ENCODE measurements at regions not wholly inside any gene's neighbourhood (a gene's known extent, or its start where the extent isn't known, plus 50 kb on each side); places are given as distances from the start of the nearest gene placed in this dataset.

DNA sequence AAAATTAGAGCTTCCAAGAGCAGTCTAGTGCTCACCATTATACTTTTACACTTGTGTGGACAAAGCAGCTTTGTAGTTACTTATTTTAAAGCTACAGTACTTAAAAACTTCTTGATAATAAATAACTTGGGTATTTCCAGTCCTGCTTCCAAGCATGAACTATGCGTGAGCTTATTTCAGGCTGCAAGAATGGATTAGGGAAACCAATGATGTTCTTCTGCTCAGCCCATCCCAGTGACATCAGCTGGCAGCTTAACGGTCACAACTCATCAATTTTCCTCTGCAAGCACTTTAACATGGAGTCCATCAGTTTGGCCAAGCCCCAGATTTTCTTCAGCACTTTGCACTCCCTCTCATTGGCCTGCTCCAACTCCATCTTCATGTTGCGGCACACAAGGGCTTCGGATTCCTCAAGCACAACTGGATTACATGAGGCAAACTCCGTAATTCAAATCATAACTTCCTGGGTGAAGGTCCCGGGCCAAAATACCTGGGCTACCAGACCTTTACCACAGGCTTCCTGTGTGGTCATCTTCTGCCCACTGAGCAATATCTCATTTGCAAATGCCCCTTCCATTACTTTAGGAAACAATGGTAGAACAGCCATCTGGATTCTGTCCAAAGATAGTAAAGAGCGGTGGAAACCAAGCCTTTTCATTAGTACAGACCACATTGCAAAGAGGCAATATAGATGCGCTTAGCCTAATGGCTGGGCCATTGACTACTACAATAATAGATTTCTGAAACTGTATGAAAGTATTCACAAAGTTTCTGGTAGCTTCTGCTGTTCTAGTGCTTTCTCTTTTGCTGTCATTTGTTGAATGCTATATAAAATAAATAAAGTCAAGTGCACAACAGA lies 87.5 kb upstream of the DAZL start:
- TF ChIP-seq CTCF (IDR thresholded peaks at IDR 0.05): no peak
- ATAC-seq (ENCODE audit: low FRiP score) (no peak), DNase-seq (ENCODE audit: low spot score) (no peak)

GRCh38 chr3:16693820-16694219 lies 88.6 kb upstream of the DAZL start:
- TF ChIP-seq CTCF (IDR thresholded peaks at IDR 0.05): no peak

DNA sequence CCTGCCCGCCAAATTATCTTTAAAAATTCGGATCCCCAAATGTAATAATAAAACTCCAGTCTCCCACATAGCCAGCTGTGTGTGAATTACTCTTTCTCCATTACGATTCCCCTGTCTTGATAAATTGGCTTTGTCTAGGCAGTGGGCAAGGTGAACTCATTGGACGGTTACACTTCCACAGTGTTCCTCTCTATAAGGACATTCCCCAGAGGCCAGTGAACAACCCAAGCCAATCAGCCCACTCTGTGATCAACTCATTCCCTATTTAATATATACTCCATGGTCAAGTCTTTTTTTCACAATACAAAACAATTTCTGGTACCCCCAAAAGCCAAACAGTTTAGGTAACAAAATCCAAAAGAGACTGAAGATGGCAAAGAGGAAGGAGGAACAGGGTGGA lies 90.5 kb upstream of the DAZL start:
- ATAC-seq (ENCODE audit: low FRiP score) (no peak), DNase-seq (ENCODE audit: low spot score) (no peak)
- TF ChIP-seq CTCF (IDR thresholded peaks at IDR 0.05): no peak

More at GRCh38 chr3:16693820-16694219, 88.6 kb upstream of the DAZL start:
- ATAC-seq (ENCODE audit: low FRiP score) (no peak), DNase-seq (ENCODE audit: low spot score) (no peak)

GRCh38 chr3:16697443-16698147 lies 92.4 kb upstream of the DAZL start:
- no peak for TF ChIP-seq CTCF (IDR thresholded peaks at IDR 0.05)
- no peak for DNase-seq (ENCODE audit: low spot score)
- ATAC-seq (ENCODE audit: low FRiP score): peak; percentile 37

- no peak for DNase-seq (ENCODE audit: low spot score)
- ATAC-seq (ENCODE audit: low FRiP score): no peak
- TF ChIP-seq CTCF (IDR thresholded peaks at IDR 0.05): no peak
These were observed 95.4 kb upstream of the DAZL start for GRCh38 chr3:16700651-16701050.

- TF ChIP-seq CTCF (IDR thresholded peaks at IDR 0.05): no peak
- no peak for ATAC-seq (ENCODE audit: low FRiP score)
These were observed 99.7 kb upstream of the DAZL start for GRCh38 chr3:16704941-16705340.

More at GRCh38 chr3:16704941-16705340, 99.7 kb upstream of the DAZL start:
- no peak for DNase-seq (ENCODE audit: low spot score)

Measured in omental fat pad (tissue), 3 donors.